WERI-Rb-1 (cell line): ENCODE measurements at regions not wholly inside any gene's neighbourhood (a gene's known extent, or its start where the extent isn't known, plus 50 kb on each side); places are given as distances from the start of the nearest gene placed in this dataset.

Experiments
- DNase-seq: peaks from one replicate; pipeline ENCODE4 v3.0.0-alpha.2; 2020
- H3K27ac ChIP-seq: fragments of 250-450 bp; sonication (Bioruptor Pico); 2 replicates; pipeline ENCODE4 v1.5.1; 2020; ENCODE audit warnings: mild to moderate bottlenecking, moderate library complexity
- H3K27me3 ChIP-seq: fragments of 250-450 bp; sonication (Bioruptor Pico); 2 replicates; pipeline ENCODE4 v1.5.1; 2021; ENCODE audit warnings: mild to moderate bottlenecking, low read depth, moderate library complexity; ENCODE audit not compliant: insufficient read depth, severe bottlenecking
- H3K36me3 ChIP-seq: fragments of 250-450 bp; sonication (Bioruptor Pico); 2 replicates; pipeline ENCODE4 v1.5.1; 2020; ENCODE audit warnings: mild to moderate bottlenecking, moderate library complexity
- H3K4me3 ChIP-seq: 2 replicates; pipeline ENCODE4 v1.5.1; 2011; ENCODE audit warnings: low read depth, mild to moderate bottlenecking, control low read depth, low read length
- H3K9me3 ChIP-seq: fragments of 250-450 bp; sonication (Bioruptor Pico); 2 replicates; pipeline ENCODE4 v1.5.1; 2021; ENCODE audit warnings: mild to moderate bottlenecking, moderate library complexity; ENCODE audit not compliant: severe bottlenecking
- CTCF ChIP-seq: IDR thresholded peaks from 2 replicates; pipeline ENCODE4 v1.5.1; 2011; ENCODE audit warnings: low read depth, mild to moderate bottlenecking, control low read depth, inconsistent platforms, low read length

- Histone ChIP-seq H3K36me3 (no peaks in the 10 kb centered on the region), H3K27me3 (no peaks in the 10 kb centered on the region), H3K9me3 (peaks cover 5% of the 10 kb centered on the region), H3K4me3 (no peak overlapping the region), H3K27ac (no peak overlapping the region)
- no peak for TF ChIP-seq CTCF
- no peak for DNase-seq
Measured at GRCh38 chr12:65663097-65663496, 161.2 kb upstream of the HMGA2 start.

- H3K36me3 ChIP-seq = no peaks in the 10 kb centered on the region
- H3K27ac ChIP-seq = no peak overlapping the region
- TF ChIP-seq CTCF = no peak
- H3K27me3 ChIP-seq = no peaks in the 10 kb centered on the region
- H3K9me3 ChIP-seq = peaks cover 5% of the 10 kb centered on the region
- DNase-seq = no peak
- H3K4me3 ChIP-seq = no peak overlapping the region
Measured at GRCh38 chr12:65663648-65664047, 160.6 kb upstream of the HMGA2 start.

GRCh38 chr12:65664715-65665250, 159.5 kb upstream of the HMGA2 start:
- Histone ChIP-seq H3K36me3 (no peaks in the 10 kb centered on the region), H3K27ac (no peak overlapping the region), H3K4me3 (no peak overlapping the region), H3K27me3 (no peaks in the 10 kb centered on the region), H3K9me3 (peaks cover 5% of the 10 kb centered on the region)
- no peak for TF ChIP-seq CTCF
- no peak for DNase-seq

GRCh38 chr12:65665817-65666216, 158.5 kb upstream of the HMGA2 start:
- Histone ChIP-seq H3K27me3 (no peaks in the 10 kb centered on the region), H3K9me3 (peaks cover 5% of the 10 kb centered on the region), H3K4me3 (no peak overlapping the region), H3K36me3 (no peaks in the 10 kb centered on the region), H3K27ac (no peak overlapping the region)
- no peak for DNase-seq
- TF ChIP-seq CTCF = no peak

GRCh38 chr12:65666876-65667275, 157.4 kb upstream of the HMGA2 start:
- TF ChIP-seq CTCF = no peak
- no peak for DNase-seq
- Histone ChIP-seq H3K4me3 (no peak overlapping the region), H3K9me3 (peaks cover 5% of the 10 kb centered on the region), H3K27me3 (no peaks in the 10 kb centered on the region), H3K36me3 (no peaks in the 10 kb centered on the region), H3K27ac (no peak overlapping the region)

GRCh38 chr12:65667932-65668331, 156.4 kb upstream of the HMGA2 start:
- Histone ChIP-seq H3K4me3 (no peak overlapping the region), H3K27ac (no peak overlapping the region), H3K9me3 (peaks cover 5% of the 10 kb centered on the region), H3K27me3 (no peaks in the 10 kb centered on the region), H3K36me3 (no peaks in the 10 kb centered on the region)
- TF ChIP-seq CTCF = no peak
- DNase-seq = no peak
